B cell (primary cell): ENCODE measurements at regions not wholly inside any gene's neighbourhood (a gene's known extent, or its start where the extent isn't known, plus 50 kb on each side); places are given as distances from the start of the nearest gene placed in this dataset.

Experiments used
- ATAC-seq: fragments of 200-7000 bp; cut with Tn5 transposase; one replicate; pipeline ENCODE4 v1.10.0; 2021; ENCODE audit warnings: low read depth, mild to moderate bottlenecking, moderate number of reproducible peaks, moderate library complexity
- CTCF ChIA-PET: fragments of 350-600 bp; sonication (Branson Sonifier 250); formaldehyde crosslinking; loops from one replicate; lab custom pipeline; 2021; ENCODE audit warnings: antibody characterized with exemption, inconsistent platforms; lab: Charles Lee
- POLR2A ChIA-PET: fragments of 350-600 bp; sonication (Branson Sonifier 250); formaldehyde crosslinking; loops from one replicate; lab custom pipeline; 2021; ENCODE audit warnings: antibody characterized with exemption; lab: Charles Lee
- DNase-seq: peaks from one replicate; pipeline ENCODE4 v3.0.0; 2013
- H2AFZ ChIP-seq: 2 replicates; pipeline ENCODE4 v1.6.1; 2012; ENCODE audit warnings: mild to moderate bottlenecking, low read depth, low read length; ENCODE audit not compliant: insufficient read depth, poor library complexity, severe bottlenecking
- H3K27ac ChIP-seq, 2 donors: 1 replicate in 1 of 2; 2 replicates in 1 of 2; pipeline ENCODE4 v1.5.1; 2012 to 2013; ENCODE audit warnings: low read length in 2 of 2, mild to moderate bottlenecking in 2 of 2, moderate library complexity in 1 of 2
- H3K27me3 ChIP-seq, 4 experiments: fragments of 200-600 bp in 1 of 4; sonication (generic) in 1 of 4; replicated peaks in 1 of 4; 1 replicate in 2 of 4; 2 replicates in 2 of 4; pipeline versions ENCODE4 v1.6.1 to v1.7.0; 2013 to 2016; ENCODE audit warnings: low read length in 3 of 4, mild to moderate bottlenecking in 2 of 4, mixed read lengths in 1 of 4, moderate library complexity in 1 of 4; ENCODE audit not compliant: insufficient read depth in 4 of 4, control insufficient read depth in 3 of 4; ENCODE audit errors: control extremely low read depth in 1 of 4
- H3K36me3 ChIP-seq, 2 experiments: replicated peaks in 1 of 2; 1 replicate in 1 of 2; 2 replicates in 1 of 2; pipeline versions ENCODE4 v1.6.1 to v1.7.1; 2013; ENCODE audit warnings: low read length in 1 of 2; ENCODE audit not compliant: insufficient read depth in 2 of 2, control insufficient read depth in 1 of 2; ENCODE audit errors: control extremely low read depth in 1 of 2, extremely low read depth in 1 of 2
- H3K4me1 ChIP-seq, 2 donors: fragments of 200-600 bp in 1 of 2; sonication (generic) in 1 of 2; 1 replicate in 1 of 2; 2 replicates in 1 of 2; pipeline versions ENCODE4 v1.5.1 to v1.6.1; 2013 to 2017; ENCODE audit warnings: low read length in 2 of 2; ENCODE audit not compliant: control insufficient read depth in 2 of 2, insufficient read depth in 2 of 2
- H3K4me2 ChIP-seq: replicated peaks from 2 replicates; pipeline ENCODE3; 2012; ENCODE audit warnings: mild to moderate bottlenecking, low read depth, low read length; ENCODE audit not compliant: poor library complexity, severe bottlenecking
- H3K4me3 ChIP-seq, 5 experiments: fragments of 200-600 bp in 1 of 5; sonication (generic) in 1 of 5; 1 replicate in 3 of 5; 2 replicates in 2 of 5; pipeline versions ENCODE4 v1.5.1 to v1.7.0; 2011 to 2016; ENCODE audit warnings: low read length in 4 of 5, mild to moderate bottlenecking in 4 of 5, low read depth in 2 of 5, control low read depth in 1 of 5, moderate library complexity in 1 of 5; ENCODE audit not compliant: insufficient read depth in 1 of 5; ENCODE audit errors: control extremely low read depth in 1 of 5, extremely low read depth in 1 of 5
- H3K79me2 ChIP-seq: fragments of 200-600 bp; sonication (generic); one replicate; pipeline ENCODE4 v1.6.0; 2016; ENCODE audit warnings: low read length; ENCODE audit not compliant: control insufficient read depth, insufficient read depth
- H3K9ac ChIP-seq: fragments of 200-600 bp; sonication (generic); 2 replicates; pipeline ENCODE4 v1.6.1; 2017; ENCODE audit warnings: mild to moderate bottlenecking, low read length, moderate library complexity
- H3K9me3 ChIP-seq, 3 donors: one replicate each; pipeline versions ENCODE4 v1.6.1 to v1.7.1; 2013; ENCODE audit warnings: low read length in 2 of 3; ENCODE audit not compliant: control insufficient read depth in 2 of 3, insufficient read depth in 1 of 3; ENCODE audit errors: control extremely low read depth in 1 of 3
- H4K20me1 ChIP-seq: 2 replicates; pipeline ENCODE4 v1.6.0; 2012; ENCODE audit warnings: mild to moderate bottlenecking, low read length; ENCODE audit not compliant: insufficient read depth, control insufficient read depth, poor library complexity, severe bottlenecking
- H3K27ac Mint-ChIP-seq: one replicate; pipeline ENCODE4 v1.8.0; 2021; ENCODE audit warnings: mixed read lengths
- H3K27me3 Mint-ChIP-seq: one replicate; pipeline ENCODE4 v1.8.0; 2021; ENCODE audit warnings: mixed read lengths
- H3K4me1 Mint-ChIP-seq: one replicate; pipeline ENCODE4 v1.8.0; 2021; ENCODE audit warnings: mixed read lengths
- H3K4me3 Mint-ChIP-seq: one replicate; pipeline ENCODE4 v1.8.0; 2021; ENCODE audit warnings: mixed read lengths
- H3K9me3 Mint-ChIP-seq: one replicate; pipeline ENCODE4 v1.8.0; 2022; ENCODE audit warnings: mixed read lengths; ENCODE audit not compliant: insufficient read depth
- CTCF ChIP-seq: fragments of 200-600 bp; IDR thresholded peaks from one replicate; pipeline ENCODE4 v1.8.0; 2022; ENCODE audit warnings: antibody characterized with exemption, mild to moderate bottlenecking
- EZH2 ChIP-seq: IDR thresholded peaks from 2 replicates; pipeline ENCODE4 v1.6.1; 2012; ENCODE audit warnings: borderline replicate concordance, low read depth, mild to moderate bottlenecking, moderate library complexity, low read length; ENCODE audit not compliant: insufficient read depth, poor library complexity, severe bottlenecking
- WGBS: methylation state at CpG from one replicate; pipeline ENCODE4 v1.1.5; 2013; ENCODE audit warnings: missing lambda C conversion rate; ENCODE audit not compliant: insufficient coverage; 5-methylcytosine and 5-hydroxymethylcytosine counted together
- intact Hi-C: fragments of 100-400 bp; cut with micrococcal nuclease; formaldehyde crosslinking; loops from one replicate; pipeline ENCODE4 v1.10.0; 2022

GRCh38 chr7:34507191-34507590 lies 150.8 kb upstream of the NPSR1 start:
- H3K4me1 Mint-ChIP-seq = no peaks in the 10 kb centered on the region
- intact Hi-C loops = no loop called here
- WGBS = no CpG with 5 or more reads among the region's 4 CpGs
- H3K27ac Mint-ChIP-seq = no peak overlapping the region
- no peaks in the 10 kb centered on the region for H3K27me3 Mint-ChIP-seq
- no peaks in the 10 kb centered on the region for H3K27me3 ChIP-seq
- ATAC-seq (no peak), DNase-seq (no peak)
- no peaks in the 10 kb centered on the region for H3K36me3 ChIP-seq
- no peaks in the 10 kb centered on the region for H4K20me1 ChIP-seq
- no peak overlapping the region for H3K9ac ChIP-seq
- no peak for TF ChIP-seq EZH2
- TF ChIP-seq CTCF = no peak
- peaks cover under 1% of the 10 kb centered on the region for H3K9me3 Mint-ChIP-seq
- ChIA-PET POLR2A (no interaction called here), CTCF (interaction anchor here (0.5 to 0.6 kb wide), 2 partner anchors 31 to 232 kb away, joined by 3 read pairs; no protein-coding TSS in a partner anchor)
- H3K4me2 ChIP-seq = no peak overlapping the region
- H3K9me3 ChIP-seq = peaks cover 0 to 7% (median 0%) of the 10 kb centered on the region in 3 donors
- no peak overlapping the region for H3K27ac ChIP-seq
- H3K79me2 ChIP-seq = no peaks in the 10 kb centered on the region
- no peaks in the 10 kb centered on the region for H3K4me1 ChIP-seq
- H2AFZ ChIP-seq = no peak overlapping the region
- H3K4me3 Mint-ChIP-seq = no peak overlapping the region
- H3K4me3 ChIP-seq = no peak overlapping the region

GRCh38 chr7:34523226-34523918 lies 134.6 kb upstream of the NPSR1 start:
- Histone ChIP-seq H3K27ac (no peak overlapping the region), H3K36me3 (no peaks in the 10 kb centered on the region), H3K9ac (no peak overlapping the region), H3K4me2 (no peak overlapping the region), H3K27me3 (no peaks in the 10 kb centered on the region), H3K79me2 (no peaks in the 10 kb centered on the region), H3K4me3 (no peak overlapping the region), H3K9me3 (peaks cover 0 to 4% (median 0%) of the 10 kb centered on the region in 3 donors), H3K4me1 (no peaks in the 10 kb centered on the region), H2AFZ (no peak overlapping the region), H4K20me1 (no peaks in the 10 kb centered on the region)
- Mint-ChIP-seq H3K4me3 (no peak overlapping the region), H3K27me3 (no peaks in the 10 kb centered on the region), H3K9me3 (peaks cover 4% of the 10 kb centered on the region), H3K4me1 (no peaks in the 10 kb centered on the region), H3K27ac (no peak overlapping the region)
- ChIA-PET POLR2A (no interaction called here), CTCF (no interaction called here)
- WGBS = 64% methylated on average over 1 of the region's 5 CpGs
- DNase-seq (no peak), ATAC-seq (no peak)
- intact Hi-C loops = no loop called here
- TF ChIP-seq EZH2 (no peak), CTCF (no peak)
